DMS53 treated with DMSO at 0.1 percent for 48 hours (cell line): ENCODE measurements at regions not wholly inside any gene's neighbourhood (a gene's known extent, or its start where the extent isn't known, plus 50 kb on each side); places are given as distances from the start of the nearest gene placed in this dataset.

ENCODE experiments used
- DNase-seq: peaks from one replicate; lab custom pipeline; 2025; ENCODE audit not compliant: unreplicated experiment; lab: John Stamatoyannopoulos, UW

- DNase-seq, result no peak
Measured at GRCh38 chr12:105740369-105740768, 398.4 kb downstream of the NUAK1 start.

GRCh38 chr12:105740970-105741725 is 397.6 kb downstream of the NUAK1 start:
- DNase-seq, result no peak

- DNase-seq, result no peak
Measured at GRCh38 chr12:105741786-105742566, 396.8 kb downstream of the NUAK1 start.

GRCh38 chr12:105742567-105742874 is 396.2 kb downstream of the NUAK1 start:
- no peak for DNase-seq

GRCh38 chr12:105744371-105745058 is 394.2 kb downstream of the NUAK1 start:
- DNase-seq, result no peak

- no peak for DNase-seq
Measured at GRCh38 chr12:105745811-105746210, 392.9 kb downstream of the NUAK1 start.

- no peak for DNase-seq
Measured at GRCh38 chr12:105748806-105749600, 389.8 kb downstream of the NUAK1 start.

GRCh38 chr12:105750096-105750495 is 388.7 kb downstream of the NUAK1 start:
- DNase-seq, result no peak

- no peak for DNase-seq
Measured at GRCh38 chr12:105754313-105754712, 384.4 kb downstream of the NUAK1 start.

- no peak for DNase-seq
Measured at GRCh38 chr12:105756961-105757360, 381.8 kb downstream of the NUAK1 start.

GRCh38 chr12:105759149-105759548 is 379.6 kb downstream of the NUAK1 start:
- DNase-seq, result no peak

- no peak for DNase-seq
Measured at GRCh38 chr12:105761075-105761474, 377.7 kb downstream of the NUAK1 start.

- DNase-seq, result no peak
Measured at GRCh38 chr12:105764216-105764835, 374.4 kb downstream of the NUAK1 start.

GRCh38 chr12:105765053-105766014 is 373.4 kb downstream of the NUAK1 start:
- DNase-seq, result no peak

- no peak for DNase-seq
Measured at GRCh38 chr12:105766029-105766428, 372.7 kb downstream of the NUAK1 start.

GRCh38 chr12:105769486-105769885 is 369.3 kb downstream of the NUAK1 start:
- DNase-seq, result no peak

- DNase-seq, result no peak
Measured at GRCh38 chr12:105773471-105773870, 365.3 kb downstream of the NUAK1 start.

- DNase-seq, result no peak
Measured at GRCh38 chr12:105774037-105774436, 364.7 kb downstream of the NUAK1 start.

- DNase-seq, result peak; percentile 36
Measured at GRCh38 chr12:105775343-105775742, 363.4 kb downstream of the NUAK1 start.
